Nephron progenitor cell (in vitro differentiated cells): ENCODE measurements at regions not wholly inside any gene's neighbourhood (a gene's known extent, or its start where the extent isn't known, plus 50 kb on each side); places are given as distances from the start of the nearest gene placed in this dataset.

Experiments
- DNase-seq: peaks from one replicate; pipeline ENCODE4 v3.0.0; 2021
- H3K27ac Mint-ChIP-seq: 2 replicates; pipeline ENCODE4 v1.8.0; 2021; ENCODE audit warnings: mild to moderate bottlenecking, moderate library complexity, mixed read lengths
- H3K27me3 Mint-ChIP-seq: 2 replicates; pipeline ENCODE4 v1.8.0; 2021; ENCODE audit warnings: mild to moderate bottlenecking, low read depth, mixed read lengths; ENCODE audit not compliant: poor library complexity
- H3K36me3 Mint-ChIP-seq: 2 replicates; pipeline ENCODE4 v1.8.0; 2021; ENCODE audit warnings: low read depth, mixed read lengths
- H3K4me1 Mint-ChIP-seq: 2 replicates; pipeline ENCODE4 v1.8.0; 2021; ENCODE audit warnings: mixed read lengths
- H3K4me3 Mint-ChIP-seq: 2 replicates; pipeline ENCODE4 v1.8.0; 2021; ENCODE audit warnings: mild to moderate bottlenecking, moderate library complexity, mixed read lengths
- H3K9me3 Mint-ChIP-seq: 2 replicates; pipeline ENCODE4 v1.8.0; 2021; ENCODE audit warnings: mild to moderate bottlenecking, moderate library complexity, mixed read lengths
- TF ChIP-seq, protein P1 (sequence below): fragments of 200-600 bp; sonication (generic); IDR thresholded peaks from 2 replicates; pipeline ENCODE4 v1.5.0; 2021; ENCODE audit warnings: antibody characterized with exemption

DNA sequence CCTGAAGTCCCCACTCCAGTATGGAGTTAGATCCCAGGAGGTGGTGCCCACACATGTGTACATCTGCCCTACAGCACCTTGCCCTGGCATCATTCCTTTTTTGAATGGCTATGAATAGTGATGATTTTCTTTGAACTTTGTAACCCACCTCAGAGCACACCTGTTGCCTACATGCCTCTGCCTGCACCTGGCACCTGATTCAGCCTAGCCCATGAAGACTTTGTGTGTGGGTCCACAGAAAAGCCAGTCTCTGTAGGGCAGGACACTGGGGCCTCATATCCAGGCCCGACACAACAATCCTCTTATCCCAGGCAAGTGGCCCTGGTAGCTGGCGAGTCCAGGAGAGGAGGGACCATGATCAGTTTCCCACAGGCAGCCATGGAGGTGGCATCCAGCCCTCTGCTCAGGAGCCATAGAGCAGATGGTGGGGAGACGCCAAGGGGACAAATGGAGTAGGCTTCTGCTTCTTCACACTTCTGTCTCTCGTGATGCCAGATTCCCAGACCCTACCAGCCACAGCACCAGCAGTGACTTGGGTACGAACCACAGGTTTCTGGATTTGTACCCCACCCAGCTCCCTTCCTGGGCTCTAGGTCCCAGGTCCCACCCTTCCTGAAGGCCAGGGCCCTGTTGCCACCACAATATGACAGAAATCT lies 230.7 kb downstream of the UACA start:
- Mint-ChIP-seq H3K4me1 (peaks cover 39% of the 10 kb centered on the region), H3K27ac (no peak overlapping the region), H3K36me3 (no peaks in the 10 kb centered on the region), H3K27me3 (peaks cover 47% of the 10 kb centered on the region), H3K4me3 (no peak overlapping the region), H3K9me3 (peaks cover 3% of the 10 kb centered on the region)
- no peak for DNase-seq
- TF ChIP-seq, protein P1, sequence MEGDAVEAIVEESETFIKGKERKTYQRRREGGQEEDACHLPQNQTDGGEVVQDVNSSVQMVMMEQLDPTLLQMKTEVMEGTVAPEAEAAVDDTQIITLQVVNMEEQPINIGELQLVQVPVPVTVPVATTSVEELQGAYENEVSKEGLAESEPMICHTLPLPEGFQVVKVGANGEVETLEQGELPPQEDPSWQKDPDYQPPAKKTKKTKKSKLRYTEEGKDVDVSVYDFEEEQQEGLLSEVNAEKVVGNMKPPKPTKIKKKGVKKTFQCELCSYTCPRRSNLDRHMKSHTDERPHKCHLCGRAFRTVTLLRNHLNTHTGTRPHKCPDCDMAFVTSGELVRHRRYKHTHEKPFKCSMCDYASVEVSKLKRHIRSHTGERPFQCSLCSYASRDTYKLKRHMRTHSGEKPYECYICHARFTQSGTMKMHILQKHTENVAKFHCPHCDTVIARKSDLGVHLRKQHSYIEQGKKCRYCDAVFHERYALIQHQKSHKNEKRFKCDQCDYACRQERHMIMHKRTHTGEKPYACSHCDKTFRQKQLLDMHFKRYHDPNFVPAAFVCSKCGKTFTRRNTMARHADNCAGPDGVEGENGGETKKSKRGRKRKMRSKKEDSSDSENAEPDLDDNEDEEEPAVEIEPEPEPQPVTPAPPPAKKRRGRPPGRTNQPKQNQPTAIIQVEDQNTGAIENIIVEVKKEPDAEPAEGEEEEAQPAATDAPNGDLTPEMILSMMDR, result no peak

- H3K36me3 Mint-ChIP-seq, result no peaks in the 10 kb centered on the region
- H3K4me3 Mint-ChIP-seq, result no peak overlapping the region
- H3K27me3 Mint-ChIP-seq, result peaks cover 49% of the 10 kb centered on the region
- no peak overlapping the region for H3K27ac Mint-ChIP-seq
- no peak for DNase-seq
- H3K9me3 Mint-ChIP-seq, result peaks cover 3% of the 10 kb centered on the region
- peaks cover 45% of the 10 kb centered on the region for H3K4me1 Mint-ChIP-seq
- TF ChIP-seq, protein P1, result no peak
These were observed 231.8 kb downstream of the UACA start for GRCh38 chr15:70531576-70531975.

- Mint-ChIP-seq H3K9me3 (peaks cover 3% of the 10 kb centered on the region), H3K27ac (no peak overlapping the region), H3K36me3 (no peaks in the 10 kb centered on the region), H3K4me3 (no peak overlapping the region), H3K27me3 (peaks cover 48% of the 10 kb centered on the region), H3K4me1 (peaks cover 45% of the 10 kb centered on the region)
- TF ChIP-seq, protein P1, result no peak
- no peak for DNase-seq
These were observed 232.5 kb downstream of the UACA start for GRCh38 chr15:70530906-70531305.

DNA sequence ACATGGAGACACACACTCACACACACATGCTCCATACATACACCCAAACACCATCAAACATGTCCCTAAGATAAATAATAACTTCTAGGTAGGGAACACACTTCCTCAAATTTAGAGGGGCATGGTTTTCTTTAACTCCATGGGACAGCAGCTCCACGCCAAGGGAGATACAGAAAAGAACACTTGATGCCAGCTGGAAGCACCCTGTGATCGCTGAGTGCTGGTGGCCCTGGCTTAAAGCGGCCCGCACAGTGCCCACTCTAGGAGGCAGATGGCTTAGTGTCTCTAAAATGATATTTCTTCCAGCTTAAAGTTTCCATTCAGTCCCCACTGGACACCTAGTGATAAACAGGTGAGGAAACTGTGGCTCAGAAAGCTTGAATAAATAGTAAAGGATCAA lies 232.9 kb downstream of the UACA start:
- H3K9me3 Mint-ChIP-seq, result peaks cover 3% of the 10 kb centered on the region
- no peak overlapping the region for H3K4me3 Mint-ChIP-seq
- TF ChIP-seq, protein P1, result no peak
- DNase-seq, result no peak
- H3K27me3 Mint-ChIP-seq, result peaks cover 46% of the 10 kb centered on the region
- no peaks in the 10 kb centered on the region for H3K36me3 Mint-ChIP-seq
- H3K4me1 Mint-ChIP-seq, result peaks cover 45% of the 10 kb centered on the region
- no peak overlapping the region for H3K27ac Mint-ChIP-seq

- no peak for DNase-seq
- Mint-ChIP-seq H3K4me3 (no peak overlapping the region), H3K4me1 (peaks cover 42% of the 10 kb centered on the region), H3K27ac (no peak overlapping the region), H3K9me3 (peaks cover 3% of the 10 kb centered on the region), H3K36me3 (no peaks in the 10 kb centered on the region), H3K27me3 (peaks cover 42% of the 10 kb centered on the region)
- TF ChIP-seq, protein P1, result no peak
These were observed 233.3 kb downstream of the UACA start for GRCh38 chr15:70530017-70530499.

DNA sequence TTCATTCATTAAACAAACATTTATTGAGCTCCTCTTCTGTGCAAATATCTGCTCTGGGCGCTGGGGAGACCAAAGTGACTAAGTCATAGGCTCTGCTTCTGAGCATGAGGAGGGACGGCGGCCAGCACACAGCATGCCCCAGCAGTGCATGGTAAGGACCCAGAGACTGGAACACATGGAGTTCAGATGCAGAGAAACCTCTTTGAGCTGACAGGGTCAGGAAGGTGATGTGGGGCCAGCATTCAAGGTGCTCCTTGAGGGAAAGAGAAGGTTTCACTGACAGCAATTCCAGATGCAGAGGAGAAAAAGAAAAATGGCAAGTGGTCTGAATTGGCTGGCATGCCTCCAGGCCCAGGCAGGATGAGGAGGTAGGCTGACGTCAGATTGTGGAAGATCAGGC lies 234.5 kb downstream of the UACA start:
- Mint-ChIP-seq H3K9me3 (peaks cover 3% of the 10 kb centered on the region), H3K36me3 (no peaks in the 10 kb centered on the region), H3K27ac (no peak overlapping the region), H3K27me3 (peaks cover 36% of the 10 kb centered on the region), H3K4me3 (no peak overlapping the region), H3K4me1 (peaks cover 45% of the 10 kb centered on the region)
- DNase-seq, result no peak
- TF ChIP-seq, protein P1, result no peak
